Progenitor cell of endocrine pancreas (in vitro differentiated cells): ENCODE measurements at regions not wholly inside any gene's neighbourhood (a gene's known extent, or its start where the extent isn't known, plus 50 kb on each side); places are given as distances from the start of the nearest gene placed in this dataset.

Experiments used
- DNase-seq: peaks from one replicate; pipeline ENCODE4 v3.0.0; 2021; ENCODE audit warnings: low spot score; ENCODE audit not compliant: unreplicated experiment
- H3K27ac Mint-ChIP-seq: 2 replicates; pipeline ENCODE4 v1.8.0; 2021; ENCODE audit warnings: mild to moderate bottlenecking, moderate library complexity, mixed read lengths
- H3K27me3 Mint-ChIP-seq: 2 replicates; pipeline ENCODE4 v1.8.0; 2021; ENCODE audit warnings: mixed read lengths
- H3K36me3 Mint-ChIP-seq: 2 replicates; pipeline ENCODE4 v1.8.0; 2022; ENCODE audit warnings: mixed read lengths; ENCODE audit not compliant: insufficient read depth
- H3K4me1 Mint-ChIP-seq: 2 replicates; pipeline ENCODE4 v1.8.0; 2021; ENCODE audit warnings: low read depth, mixed read lengths
- H3K4me3 Mint-ChIP-seq: 2 replicates; pipeline ENCODE4 v1.8.0; 2021; ENCODE audit warnings: low read depth, mild to moderate bottlenecking, moderate library complexity, mixed read lengths
- H3K9me3 Mint-ChIP-seq: 2 replicates; pipeline ENCODE4 v1.8.0; 2021; ENCODE audit warnings: low read depth, mixed read lengths
- TF ChIP-seq, protein P1 (sequence below): fragments of 200-600 bp; sonication (generic); IDR thresholded peaks from one replicate; pipeline ENCODE4 v1.5.0; 2021; ENCODE audit warnings: antibody characterized with exemption, mild to moderate bottlenecking; ENCODE audit not compliant: unreplicated experiment

DNA sequence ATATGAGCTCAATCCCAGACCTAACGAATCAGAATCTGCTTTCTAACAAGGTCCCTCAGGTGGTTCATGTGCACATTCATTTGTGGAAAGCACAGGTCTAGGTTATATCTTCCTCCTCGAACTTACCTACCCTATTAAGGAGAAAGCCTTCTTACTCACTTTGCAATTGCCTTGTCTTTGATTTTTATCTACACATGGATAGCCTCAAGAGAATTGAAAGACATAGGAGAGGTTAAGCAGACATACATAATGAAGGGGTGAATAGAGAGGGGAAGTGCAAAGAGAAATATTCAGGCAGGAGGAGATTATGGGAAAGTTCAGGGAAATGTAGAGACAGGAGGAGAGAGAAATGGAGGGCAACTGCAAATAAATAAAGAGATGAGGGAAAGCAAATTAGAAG is 422.9 kb upstream of the ADAMTS9 start:
- DNase-seq = no peak
- Mint-ChIP-seq H3K4me3 (no peak overlapping the region), H3K27me3 (peaks cover 5% of the 10 kb centered on the region), H3K9me3 (no peaks in the 10 kb centered on the region), H3K4me1 (no peaks in the 10 kb centered on the region), H3K27ac (no peak overlapping the region), H3K36me3 (no peaks in the 10 kb centered on the region)
- TF ChIP-seq, protein P1, sequence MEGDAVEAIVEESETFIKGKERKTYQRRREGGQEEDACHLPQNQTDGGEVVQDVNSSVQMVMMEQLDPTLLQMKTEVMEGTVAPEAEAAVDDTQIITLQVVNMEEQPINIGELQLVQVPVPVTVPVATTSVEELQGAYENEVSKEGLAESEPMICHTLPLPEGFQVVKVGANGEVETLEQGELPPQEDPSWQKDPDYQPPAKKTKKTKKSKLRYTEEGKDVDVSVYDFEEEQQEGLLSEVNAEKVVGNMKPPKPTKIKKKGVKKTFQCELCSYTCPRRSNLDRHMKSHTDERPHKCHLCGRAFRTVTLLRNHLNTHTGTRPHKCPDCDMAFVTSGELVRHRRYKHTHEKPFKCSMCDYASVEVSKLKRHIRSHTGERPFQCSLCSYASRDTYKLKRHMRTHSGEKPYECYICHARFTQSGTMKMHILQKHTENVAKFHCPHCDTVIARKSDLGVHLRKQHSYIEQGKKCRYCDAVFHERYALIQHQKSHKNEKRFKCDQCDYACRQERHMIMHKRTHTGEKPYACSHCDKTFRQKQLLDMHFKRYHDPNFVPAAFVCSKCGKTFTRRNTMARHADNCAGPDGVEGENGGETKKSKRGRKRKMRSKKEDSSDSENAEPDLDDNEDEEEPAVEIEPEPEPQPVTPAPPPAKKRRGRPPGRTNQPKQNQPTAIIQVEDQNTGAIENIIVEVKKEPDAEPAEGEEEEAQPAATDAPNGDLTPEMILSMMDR = no peak

DNA sequence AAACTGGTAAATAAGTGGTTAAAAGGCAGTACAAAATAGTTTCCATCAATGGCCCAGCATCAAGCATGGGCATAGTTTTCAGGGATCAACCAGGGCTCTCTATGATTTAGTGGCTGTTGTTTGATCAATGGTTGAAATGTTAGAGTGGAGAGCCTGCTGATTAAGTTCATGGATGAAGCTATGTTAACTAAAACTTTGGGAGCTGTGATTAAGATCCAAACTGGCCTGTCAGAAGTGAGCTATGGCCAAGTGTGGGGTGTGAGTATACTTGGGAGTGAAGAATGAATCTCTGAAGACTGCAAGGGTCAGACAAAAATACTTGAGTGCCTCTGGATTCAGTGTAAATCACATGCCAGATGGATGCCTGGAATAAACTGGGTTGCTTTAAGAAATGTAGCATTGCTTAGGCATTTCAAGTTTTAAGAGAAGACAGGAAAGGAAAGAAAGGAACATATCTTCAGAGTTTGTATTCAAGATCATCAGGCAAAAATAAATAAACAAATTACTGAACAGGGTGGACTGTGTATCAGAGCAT is 422.2 kb upstream of the ADAMTS9 start:
- H3K27me3 Mint-ChIP-seq = peaks cover 8% of the 10 kb centered on the region
- no peak overlapping the region for H3K27ac Mint-ChIP-seq
- H3K4me3 Mint-ChIP-seq = no peak overlapping the region
- no peaks in the 10 kb centered on the region for H3K4me1 Mint-ChIP-seq
- TF ChIP-seq, protein P1 = no peak
- no peaks in the 10 kb centered on the region for H3K9me3 Mint-ChIP-seq
- H3K36me3 Mint-ChIP-seq = no peaks in the 10 kb centered on the region
- DNase-seq = no peak

DNA sequence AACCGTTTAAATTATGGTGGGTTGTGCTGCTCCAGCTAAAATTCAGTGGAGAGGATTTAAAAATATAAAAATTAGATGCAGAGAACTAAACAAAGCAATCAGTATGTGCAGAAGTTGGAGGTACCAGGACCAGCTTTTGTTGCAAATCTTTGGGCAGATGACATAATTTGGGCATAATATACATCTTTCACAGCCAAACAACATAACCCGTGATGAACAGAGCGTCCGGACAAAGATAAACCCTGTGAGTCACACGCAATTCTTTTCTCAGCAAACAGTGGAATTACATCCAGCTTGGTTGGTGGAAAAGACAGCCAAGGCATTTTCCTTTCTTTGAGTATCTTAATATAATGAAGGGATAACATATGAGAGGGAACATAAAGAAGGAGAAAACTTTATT is 419.4 kb upstream of the ADAMTS9 start:
- peaks cover 8% of the 10 kb centered on the region for H3K27me3 Mint-ChIP-seq
- TF ChIP-seq, protein P1 = no peak
- DNase-seq = no peak
- H3K36me3 Mint-ChIP-seq = no peaks in the 10 kb centered on the region
- H3K9me3 Mint-ChIP-seq = peaks cover under 1% of the 10 kb centered on the region
- H3K27ac Mint-ChIP-seq = no peak overlapping the region
- H3K4me1 Mint-ChIP-seq = no peaks in the 10 kb centered on the region
- H3K4me3 Mint-ChIP-seq = no peak overlapping the region

DNA sequence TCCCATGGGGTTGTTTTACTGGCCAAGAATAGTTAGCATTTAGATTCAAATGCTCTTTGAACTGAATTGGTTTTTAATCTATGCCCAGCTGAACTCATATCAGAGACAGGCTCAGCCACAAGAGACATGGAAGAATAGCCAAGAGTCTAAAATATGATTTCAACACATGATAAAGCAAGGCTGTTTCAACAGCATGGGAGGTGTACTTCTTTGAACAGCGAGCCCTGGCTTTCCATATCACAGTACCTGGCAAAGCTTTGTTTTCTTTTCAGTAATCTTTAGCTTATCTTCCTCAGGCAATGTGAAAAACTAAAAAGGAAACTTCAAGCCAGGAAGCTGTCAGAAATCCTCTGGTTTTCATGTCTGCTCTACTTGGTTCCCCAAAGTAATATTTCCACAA is 413.6 kb upstream of the ADAMTS9 start:
- no peak for DNase-seq
- Mint-ChIP-seq H3K27me3 (peaks cover 3% of the 10 kb centered on the region), H3K36me3 (no peaks in the 10 kb centered on the region), H3K4me1 (no peaks in the 10 kb centered on the region), H3K9me3 (peaks cover 7% of the 10 kb centered on the region), H3K4me3 (no peak overlapping the region), H3K27ac (no peak overlapping the region)
- TF ChIP-seq, protein P1 = no peak

DNA sequence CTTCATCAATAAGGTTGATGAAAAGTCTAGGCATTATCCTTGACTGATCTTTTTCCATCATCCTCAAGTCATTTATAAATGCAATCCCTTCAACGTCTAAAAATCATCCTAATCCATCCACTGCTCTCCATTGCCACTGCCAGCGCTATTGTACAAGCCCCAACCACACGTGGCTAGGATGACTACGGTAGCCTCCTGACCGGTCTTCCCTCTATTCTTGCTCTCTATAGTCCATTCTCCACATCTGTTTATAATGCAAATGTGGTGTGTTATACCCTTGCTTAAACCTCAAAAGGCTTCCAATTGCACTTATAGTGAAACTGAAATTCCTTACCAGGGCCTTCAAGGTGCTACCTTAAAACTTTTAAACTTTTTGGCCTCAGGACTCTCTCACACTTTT is 410.6 kb upstream of the ADAMTS9 start:
- H3K4me1 Mint-ChIP-seq = no peaks in the 10 kb centered on the region
- H3K36me3 Mint-ChIP-seq = no peaks in the 10 kb centered on the region
- no peak overlapping the region for H3K27ac Mint-ChIP-seq
- H3K9me3 Mint-ChIP-seq = peaks cover 7% of the 10 kb centered on the region
- no peak for DNase-seq
- H3K27me3 Mint-ChIP-seq = no peaks in the 10 kb centered on the region
- TF ChIP-seq, protein P1 = no peak
- H3K4me3 Mint-ChIP-seq = no peak overlapping the region
